HCT116 (cell line): ENCODE measurements at regions not wholly inside any gene's neighbourhood (a gene's known extent, or its start where the extent isn't known, plus 50 kb on each side); places are given as distances from the start of the nearest gene placed in this dataset.

Experiments
- ATAC-seq: fragments of 200-7000 bp; cut with Tn5 transposase; 2 replicates; pipeline ENCODE4 v1.9.1; 2020; ENCODE audit warnings: mild to moderate bottlenecking, moderate library complexity
- BruUV-seq: library from RNA; stranded (reverse); fragments of 400-500 nt; replicated peaks from 2 replicates; lab custom pipeline; 2021; lab: Mats Ljungman, UMichigan
- CTCF ChIA-PET: fragments of 300-600 bp; sonication (Branson Sonifier 250); formaldehyde crosslinking; loops from one replicate; lab custom pipeline; 2021; ENCODE audit warnings: antibody characterized with exemption; lab: Charles Lee
- POLR2A ChIA-PET: fragments of 300-600, 350-600 bp; sonication (Branson Sonifier 250); formaldehyde crosslinking; loops from one replicate; lab custom pipeline; 2021; ENCODE audit warnings: antibody characterized with exemption; lab: Charles Lee
- RAD21 ChIA-PET, 2 experiments: fragments of 300-600 bp; sonication (Branson Sonifier 250); formaldehyde crosslinking; loops; one replicate each; lab custom pipeline; 2023; ENCODE audit warnings: low total read pairs in 2 of 2; ENCODE audit not compliant: uncharacterized antibody in 2 of 2, unreplicated experiment in 2 of 2, low non-redundant PET in 1 of 2; lab: Charles Lee
- DNase-seq: peaks from one replicate; pipeline ENCODE4 v3.0.0-alpha.2; 2010; ENCODE audit warnings: low read depth, low spot score
- H2AFZ ChIP-seq: fragments of 200-600 bp; shearing (Covaris generic), sonication (generic); 2 replicates; pipeline ENCODE4 v1.6.1; 2017; ENCODE audit warnings: low read depth, mixed run types, mixed read lengths, antibody characterized with exemption, low read length; ENCODE audit not compliant: poor library complexity, severe bottlenecking
- H3K27ac ChIP-seq: 2 replicates; pipeline ENCODE4 v1.5.1; 2012; ENCODE audit warnings: low read depth, low read length
- H3K27me3 ChIP-seq: fragments of 200-600 bp; sonication (generic); 2 replicates; pipeline ENCODE4 v1.6.1; 2016; ENCODE audit warnings: mixed run types, low read length, mixed read lengths; ENCODE audit not compliant: insufficient read depth
- H3K36me3 ChIP-seq, 2 experiments: fragments of 200-500 bp in 1 of 2; fragments of 200-600 bp in 1 of 2; sonication (Bioruptor generic) in 1 of 2; sonication (generic) in 1 of 2; 2 replicates each; pipeline versions ENCODE4 v1.5.1 to v1.6.1; 2014 to 2016; ENCODE audit warnings: low read length in 2 of 2, inconsistent platforms in 1 of 2, mixed read lengths in 1 of 2, mixed run types in 1 of 2; ENCODE audit not compliant: insufficient read depth in 2 of 2, control insufficient read depth in 1 of 2
- H3K4me1 ChIP-seq, 2 experiments: fragments of 200-600 bp in 1 of 2; sonication (generic) in 1 of 2; 2 replicates each; pipeline versions ENCODE4 v1.5.1 to v1.6.1; 2012 to 2017; ENCODE audit warnings: low read length in 2 of 2, inconsistent platforms in 1 of 2, mild to moderate bottlenecking in 1 of 2, mixed read lengths in 1 of 2, mixed run types in 1 of 2, moderate library complexity in 1 of 2; ENCODE audit not compliant: insufficient read depth in 2 of 2, control insufficient read depth in 1 of 2
- H3K4me2 ChIP-seq: fragments of 200-600 bp; sonication (generic); 2 replicates; pipeline ENCODE4 v1.6.1; 2017; ENCODE audit warnings: mixed run types, low read length, mixed read lengths
- H3K4me3 ChIP-seq, 2 experiments: fragments of 200-600 bp in 1 of 2; sonication (generic) in 1 of 2; replicated peaks in 1 of 2; 2 replicates each; pipeline ENCODE4 v1.5.1; 2011 to 2016; ENCODE audit warnings: low read length in 2 of 2, control low read depth in 1 of 2, low read depth in 1 of 2, mild to moderate bottlenecking in 1 of 2, mixed read lengths in 1 of 2, mixed run types in 1 of 2
- H3K79me2 ChIP-seq: fragments of 200-600 bp; sonication (generic); 2 replicates; pipeline ENCODE4 v1.6.1; 2017; ENCODE audit warnings: mild to moderate bottlenecking, mixed run types, low read length, moderate library complexity, mixed read lengths; ENCODE audit not compliant: insufficient read depth
- H3K9ac ChIP-seq: fragments of 200-600 bp; sonication (generic); 2 replicates; pipeline ENCODE4 v1.6.1; 2016; ENCODE audit warnings: low read length, mixed read lengths
- H3K9me2 ChIP-seq: fragments of 200-600 bp; sonication (generic), shearing (Covaris generic); 2 replicates; pipeline ENCODE4 v1.6.1; 2017; ENCODE audit warnings: mixed run types, mild to moderate bottlenecking, moderate library complexity; ENCODE audit not compliant: insufficient read depth
- H3K9me3 ChIP-seq, 2 experiments: fragments of 200-500 bp in 1 of 2; fragments of 200-600 bp in 1 of 2; sonication (Bioruptor generic) in 1 of 2; sonication (generic) in 1 of 2; 2 replicates each; pipeline ENCODE4 v1.6.1; 2014 to 2017; ENCODE audit warnings: low read length in 2 of 2, mixed read lengths in 2 of 2, inconsistent platforms in 1 of 2, low read depth in 1 of 2, mild to moderate bottlenecking in 1 of 2, mixed run types in 1 of 2, moderate library complexity in 1 of 2; ENCODE audit not compliant: control insufficient read depth in 1 of 2, insufficient read depth in 1 of 2
- H4K20me1 ChIP-seq: fragments of 200-600 bp; sonication (generic), shearing (Covaris generic); 2 replicates; pipeline ENCODE4 v1.6.1; 2017; ENCODE audit warnings: mixed run types, mild to moderate bottlenecking, moderate library complexity; ENCODE audit not compliant: insufficient read depth
- CEBPB ChIP-seq: IDR thresholded peaks from 2 replicates; pipeline ENCODE4 v1.6.1; 2012; ENCODE audit warnings: low read depth
- EGR1 ChIP-seq: IDR thresholded peaks from 2 replicates; pipeline ENCODE4 v1.6.1; 2012; ENCODE audit warnings: low read depth
- ELF1 ChIP-seq: IDR thresholded peaks from 2 replicates; pipeline ENCODE4 v1.6.1; 2012; ENCODE audit warnings: low read depth, borderline replicate concordance
- EZH2phosphoT487 ChIP-seq: fragments of 200-600 bp; IDR thresholded peaks from 2 replicates; pipeline ENCODE4 v1.6.1; 2018; ENCODE audit warnings: antibody characterized with exemption, borderline replicate concordance
- JUND ChIP-seq: IDR thresholded peaks from 2 replicates; pipeline ENCODE4 v1.6.1; 2012
- MAX ChIP-seq: IDR thresholded peaks from 2 replicates; pipeline ENCODE4 v1.6.1; 2012
- POLR2A ChIP-seq: IDR thresholded peaks from 2 replicates; pipeline ENCODE4 v1.7.0; 2011; ENCODE audit warnings: borderline replicate concordance; ENCODE audit not compliant: insufficient read depth, insufficient read length; ENCODE audit errors: extremely low read depth
- POLR2AphosphoS5 ChIP-seq: IDR thresholded peaks from 2 replicates; pipeline ENCODE4 v1.6.1; 2011; ENCODE audit warnings: mild to moderate bottlenecking, low read depth, low read length, moderate library complexity
- RAD21 ChIP-seq: IDR thresholded peaks from 2 replicates; pipeline ENCODE4 v1.6.1; 2012; ENCODE audit warnings: low read depth, mild to moderate bottlenecking
- SP1 ChIP-seq: IDR thresholded peaks from 2 replicates; pipeline ENCODE4 v1.6.1; 2012; ENCODE audit warnings: low read depth
- TCF7L2 ChIP-seq: IDR thresholded peaks from 2 replicates; pipeline ENCODE4 v1.7.0; 2011; ENCODE audit warnings: borderline replicate concordance, inconsistent platforms; ENCODE audit not compliant: insufficient read depth, insufficient read length; ENCODE audit errors: extremely low read depth
- YY1 ChIP-seq: IDR thresholded peaks from 2 replicates; pipeline ENCODE4 v1.6.1; 2011; ENCODE audit warnings: low read length, low read depth, moderate library complexity, mild to moderate bottlenecking; ENCODE audit not compliant: insufficient replicate concordance; ENCODE audit errors: extremely low read depth
- ZNF274 ChIP-seq: fragments of 200-500 bp; sonication (Bioruptor generic); IDR thresholded peaks from 2 replicates; pipeline ENCODE4 v1.6.1; 2014; ENCODE audit warnings: mild to moderate bottlenecking, low read depth, low read length, inconsistent platforms
- intact Hi-C: fragments of 100-400 bp; cut with micrococcal nuclease; formaldehyde crosslinking; loops from 2 replicates; pipeline ENCODE4 v1.10.0; 2022
- TF ChIP-seq, protein P1 (sequence below): IDR thresholded peaks from 2 replicates; pipeline ENCODE4 v1.6.1; 2012
- TF ChIP-seq, protein P2 (sequence below): IDR thresholded peaks from 2 replicates; pipeline ENCODE4 v1.6.1; 2012; ENCODE audit warnings: low read depth
- TF ChIP-seq, protein P3 (sequence below): IDR thresholded peaks from 2 replicates; pipeline ENCODE4 v1.6.1; 2011; ENCODE audit warnings: mild to moderate bottlenecking, low read length, moderate library complexity; ENCODE audit not compliant: insufficient replicate concordance; ENCODE audit errors: extremely low read depth

DNA sequence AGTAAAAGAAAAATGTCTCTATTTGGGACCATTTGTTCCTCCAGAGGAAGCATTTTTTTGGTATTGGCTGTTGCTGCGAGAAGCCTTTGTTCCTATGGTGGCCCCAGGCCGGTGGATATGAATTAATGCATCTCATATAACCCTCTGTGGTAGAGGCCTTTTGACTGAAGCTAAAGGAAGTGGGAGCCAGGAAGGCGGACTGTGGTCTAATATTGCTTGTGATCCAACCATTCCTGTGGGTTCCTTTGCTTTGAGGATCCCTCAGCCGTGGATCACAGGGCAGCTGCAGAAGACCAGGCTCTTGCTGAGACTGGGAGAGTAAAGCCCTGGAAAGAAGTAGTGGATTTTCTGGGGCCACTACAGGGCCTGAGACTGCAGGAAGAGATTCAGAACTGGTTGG, 68.3 kb upstream of the NAV2 start (continued):
- TF ChIP-seq SP1 (no peak), MAX (no peak), POLR2AphosphoS5 (no peak), CEBPB (no peak), TCF7L2 (no peak), ZNF274 (no peak), POLR2A (no peak), EGR1 (no peak), ELF1 (no peak)
- TF ChIP-seq, protein P1, sequence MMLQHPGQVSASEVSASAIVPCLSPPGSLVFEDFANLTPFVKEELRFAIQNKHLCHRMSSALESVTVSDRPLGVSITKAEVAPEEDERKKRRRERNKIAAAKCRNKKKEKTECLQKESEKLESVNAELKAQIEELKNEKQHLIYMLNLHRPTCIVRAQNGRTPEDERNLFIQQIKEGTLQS, result no peak
- TF ChIP-seq, all 23 proteins: peak for 0

DNA sequence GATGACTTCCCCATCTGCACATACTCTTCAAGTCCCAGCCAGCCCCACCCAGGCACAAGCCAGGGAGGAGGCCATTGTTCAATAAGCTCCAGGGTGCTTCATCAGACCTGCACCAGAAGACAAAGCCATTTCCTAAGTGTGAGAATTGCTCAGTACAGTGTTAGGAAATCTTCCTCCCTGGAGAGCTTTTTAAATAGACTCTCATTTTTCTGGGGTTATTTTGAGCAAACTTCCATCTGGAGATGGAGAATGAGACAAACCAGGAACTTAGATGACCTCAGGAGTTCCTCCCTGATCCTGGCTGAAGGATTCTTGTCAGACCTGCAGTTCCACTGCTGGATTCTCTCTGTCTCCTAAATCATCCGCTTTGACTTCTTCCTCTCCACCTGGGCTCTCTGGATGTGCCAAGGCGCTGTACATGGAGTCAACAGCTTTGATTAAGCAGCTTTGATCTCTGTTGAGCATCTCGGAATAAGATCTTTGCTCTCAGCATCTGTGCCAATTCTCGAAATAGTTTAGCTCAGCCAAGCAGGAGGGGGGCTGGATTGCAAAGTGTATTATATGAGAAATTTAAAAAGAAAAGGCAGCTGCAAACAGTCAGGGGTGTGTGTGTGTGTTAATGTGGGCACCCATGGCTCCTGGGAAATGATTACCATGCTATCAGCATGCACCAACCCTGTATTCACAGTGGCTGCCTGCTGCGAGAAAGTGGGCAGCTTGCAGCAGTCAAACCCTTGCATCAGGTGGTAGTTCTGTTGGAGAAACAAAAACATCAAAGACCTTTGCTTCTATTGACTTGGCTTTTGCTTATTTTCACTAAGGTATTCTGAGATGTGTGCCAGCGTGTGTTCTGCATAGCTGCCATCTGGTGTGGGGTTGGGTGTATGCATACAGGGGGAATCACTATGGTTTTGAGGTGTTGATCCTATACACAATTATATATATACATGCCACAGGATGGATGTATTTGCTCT, 70.2 kb upstream of the NAV2 start:
- ChIA-PET RAD21 (no interaction called here), POLR2A (no interaction called here)
- intact Hi-C loops, result no loop called here
- no peak for TF ChIP-seq YY1
- no peak for TF ChIP-seq TCF7L2
- TF ChIP-seq RAD21, result no peak
- TF ChIP-seq, protein P2, sequence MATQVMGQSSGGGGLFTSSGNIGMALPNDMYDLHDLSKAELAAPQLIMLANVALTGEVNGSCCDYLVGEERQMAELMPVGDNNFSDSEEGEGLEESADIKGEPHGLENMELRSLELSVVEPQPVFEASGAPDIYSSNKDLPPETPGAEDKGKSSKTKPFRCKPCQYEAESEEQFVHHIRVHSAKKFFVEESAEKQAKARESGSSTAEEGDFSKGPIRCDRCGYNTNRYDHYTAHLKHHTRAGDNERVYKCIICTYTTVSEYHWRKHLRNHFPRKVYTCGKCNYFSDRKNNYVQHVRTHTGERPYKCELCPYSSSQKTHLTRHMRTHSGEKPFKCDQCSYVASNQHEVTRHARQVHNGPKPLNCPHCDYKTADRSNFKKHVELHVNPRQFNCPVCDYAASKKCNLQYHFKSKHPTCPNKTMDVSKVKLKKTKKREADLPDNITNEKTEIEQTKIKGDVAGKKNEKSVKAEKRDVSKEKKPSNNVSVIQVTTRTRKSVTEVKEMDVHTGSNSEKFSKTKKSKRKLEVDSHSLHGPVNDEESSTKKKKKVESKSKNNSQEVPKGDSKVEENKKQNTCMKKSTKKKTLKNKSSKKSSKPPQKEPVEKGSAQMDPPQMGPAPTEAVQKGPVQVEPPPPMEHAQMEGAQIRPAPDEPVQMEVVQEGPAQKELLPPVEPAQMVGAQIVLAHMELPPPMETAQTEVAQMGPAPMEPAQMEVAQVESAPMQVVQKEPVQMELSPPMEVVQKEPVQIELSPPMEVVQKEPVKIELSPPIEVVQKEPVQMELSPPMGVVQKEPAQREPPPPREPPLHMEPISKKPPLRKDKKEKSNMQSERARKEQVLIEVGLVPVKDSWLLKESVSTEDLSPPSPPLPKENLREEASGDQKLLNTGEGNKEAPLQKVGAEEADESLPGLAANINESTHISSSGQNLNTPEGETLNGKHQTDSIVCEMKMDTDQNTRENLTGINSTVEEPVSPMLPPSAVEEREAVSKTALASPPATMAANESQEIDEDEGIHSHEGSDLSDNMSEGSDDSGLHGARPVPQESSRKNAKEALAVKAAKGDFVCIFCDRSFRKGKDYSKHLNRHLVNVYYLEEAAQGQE, result no peak
- TF ChIP-seq JUND, result no peak
- no peak for TF ChIP-seq POLR2A
- no peak for TF ChIP-seq EZH2phosphoT487
- no peak for TF ChIP-seq MAX
- no peak for TF ChIP-seq ELF1
- TF ChIP-seq, protein P3, sequence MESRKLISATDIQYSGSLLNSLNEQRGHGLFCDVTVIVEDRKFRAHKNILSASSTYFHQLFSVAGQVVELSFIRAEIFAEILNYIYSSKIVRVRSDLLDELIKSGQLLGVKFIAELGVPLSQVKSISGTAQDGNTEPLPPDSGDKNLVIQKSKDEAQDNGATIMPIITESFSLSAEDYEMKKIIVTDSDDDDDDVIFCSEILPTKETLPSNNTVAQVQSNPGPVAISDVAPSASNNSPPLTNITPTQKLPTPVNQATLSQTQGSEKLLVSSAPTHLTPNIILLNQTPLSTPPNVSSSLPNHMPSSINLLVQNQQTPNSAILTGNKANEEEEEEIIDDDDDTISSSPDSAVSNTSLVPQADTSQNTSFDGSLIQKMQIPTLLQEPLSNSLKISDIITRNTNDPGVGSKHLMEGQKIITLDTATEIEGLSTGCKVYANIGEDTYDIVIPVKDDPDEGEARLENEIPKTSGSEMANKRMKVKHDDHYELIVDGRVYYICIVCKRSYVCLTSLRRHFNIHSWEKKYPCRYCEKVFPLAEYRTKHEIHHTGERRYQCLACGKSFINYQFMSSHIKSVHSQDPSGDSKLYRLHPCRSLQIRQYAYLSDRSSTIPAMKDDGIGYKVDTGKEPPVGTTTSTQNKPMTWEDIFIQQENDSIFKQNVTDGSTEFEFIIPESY, result no peak
- no peak for TF ChIP-seq SP1

More for the DNA sequence above, 70.2 kb upstream of the NAV2 start:
- H3K79me2 ChIP-seq, result no peaks in the 10 kb centered on the region
- H3K36me3 ChIP-seq, result no peaks in the 10 kb centered on the region
- no TSS peak for BruUV-seq
- H3K27me3 ChIP-seq, result no peaks in the 10 kb centered on the region
- CTCF ChIA-PET, result no interaction called here
- H3K9me2 ChIP-seq, result no peaks in the 10 kb centered on the region
- H3K27ac ChIP-seq, result no peak overlapping the region
- no peaks in the 10 kb centered on the region for H3K4me1 ChIP-seq
- no peak overlapping the region for H3K4me2 ChIP-seq
- no peak overlapping the region for H3K9ac ChIP-seq
- no peaks in the 10 kb centered on the region for H4K20me1 ChIP-seq
- H3K9me3 ChIP-seq, result no peaks in the 10 kb centered on the region
- DNase-seq (no peak), ATAC-seq (no peak)
- no peak overlapping the region for H3K4me3 ChIP-seq
- no peak overlapping the region for H2AFZ ChIP-seq
